RWPE1 (cell line): ENCODE measurements at regions not wholly inside any gene's neighbourhood (a gene's known extent, or its start where the extent isn't known, plus 50 kb on each side); places are given as distances from the start of the nearest gene placed in this dataset.

Experiments used
- CTCF ChIA-PET: fragments of 350-600 bp; sonication (Branson Sonifier 250); formaldehyde crosslinking; extraction: SDS; loops from one replicate; lab custom pipeline; 2021; lab: Yijun Ruan, JAX
- POLR2A ChIA-PET: fragments of 400-600 bp; formaldehyde crosslinking; extraction: SDS; loops from one replicate; lab custom pipeline; 2020; ENCODE audit warnings: antibody characterized with exemption; ENCODE audit not compliant: low non-redundant PET; lab: Yijun Ruan, JAX
- DNase-seq: peaks from one replicate; pipeline ENCODE4 v3.0.0; 2012; ENCODE audit warnings: low spot score
- H3K27ac ChIP-seq: fragments of 450-650 bp; 2 replicates; pipeline ENCODE4 v1.5.1; 2017
- TF ChIP-seq, protein P1 (sequence below): fragments of 450-650 bp; conservative IDR thresholded peaks from 2 replicates; pipeline ENCODE4 v1.5.1; 2017; ENCODE audit warnings: low read depth, mild to moderate bottlenecking

- ChIA-PET POLR2A (interaction anchor here (0.6 kb wide), 1 partner anchor 1803 kb away, joined by 3 read pairs; no protein-coding TSS in a partner anchor), CTCF (interaction anchor here (0.8 kb wide), 1 partner anchor 203 kb away, joined by 3 read pairs; no protein-coding TSS in a partner anchor)
- no peak overlapping the region for H3K27ac ChIP-seq
- no peak for DNase-seq
- TF ChIP-seq, protein P1, sequence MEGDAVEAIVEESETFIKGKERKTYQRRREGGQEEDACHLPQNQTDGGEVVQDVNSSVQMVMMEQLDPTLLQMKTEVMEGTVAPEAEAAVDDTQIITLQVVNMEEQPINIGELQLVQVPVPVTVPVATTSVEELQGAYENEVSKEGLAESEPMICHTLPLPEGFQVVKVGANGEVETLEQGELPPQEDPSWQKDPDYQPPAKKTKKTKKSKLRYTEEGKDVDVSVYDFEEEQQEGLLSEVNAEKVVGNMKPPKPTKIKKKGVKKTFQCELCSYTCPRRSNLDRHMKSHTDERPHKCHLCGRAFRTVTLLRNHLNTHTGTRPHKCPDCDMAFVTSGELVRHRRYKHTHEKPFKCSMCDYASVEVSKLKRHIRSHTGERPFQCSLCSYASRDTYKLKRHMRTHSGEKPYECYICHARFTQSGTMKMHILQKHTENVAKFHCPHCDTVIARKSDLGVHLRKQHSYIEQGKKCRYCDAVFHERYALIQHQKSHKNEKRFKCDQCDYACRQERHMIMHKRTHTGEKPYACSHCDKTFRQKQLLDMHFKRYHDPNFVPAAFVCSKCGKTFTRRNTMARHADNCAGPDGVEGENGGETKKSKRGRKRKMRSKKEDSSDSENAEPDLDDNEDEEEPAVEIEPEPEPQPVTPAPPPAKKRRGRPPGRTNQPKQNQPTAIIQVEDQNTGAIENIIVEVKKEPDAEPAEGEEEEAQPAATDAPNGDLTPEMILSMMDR, result no peak
Observed at GRCh38 chr6:166087852-166088251, 79.8 kb downstream of the TBXT start.

DNA sequence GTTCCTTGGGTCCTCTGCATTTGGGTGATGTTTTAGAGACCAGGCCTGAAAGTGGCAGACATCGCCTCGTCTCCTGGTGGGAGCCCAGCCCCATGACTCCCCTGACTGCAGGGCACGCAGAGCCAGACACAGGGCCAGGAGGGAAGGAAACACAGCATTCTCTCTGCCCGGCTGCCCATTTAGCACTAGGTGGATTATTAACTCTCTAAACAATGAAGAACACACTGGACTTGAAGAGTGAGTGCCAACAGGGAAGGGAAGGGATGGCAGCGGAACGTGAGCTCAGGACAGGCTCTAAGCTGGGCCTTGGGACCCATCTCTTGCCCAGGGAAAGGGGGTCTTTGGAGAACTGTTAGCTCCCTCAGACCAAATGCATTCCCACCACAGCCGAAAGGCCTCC is 80.4 kb downstream of the TBXT start:
- POLR2A ChIA-PET, result no interaction called here

DNA sequence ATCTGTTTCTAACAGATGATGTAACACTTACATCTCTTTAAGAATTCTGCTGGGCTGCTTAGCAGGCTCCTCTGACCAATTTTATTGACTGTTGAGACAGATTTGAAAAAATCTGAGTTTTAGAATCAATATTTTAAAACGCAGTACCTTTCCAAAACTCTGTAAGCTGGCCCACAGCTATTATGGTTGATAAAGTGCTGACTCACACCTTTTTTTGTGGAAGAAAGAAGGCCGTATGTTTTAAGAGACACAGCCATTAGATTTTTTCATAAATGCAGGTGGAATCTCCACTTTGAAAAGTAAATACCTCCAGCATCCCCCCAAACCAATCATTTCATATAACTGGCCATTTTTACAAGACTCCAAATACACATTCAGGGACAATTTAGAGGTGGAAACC is 82.2 kb downstream of the TBXT start:
- POLR2A ChIA-PET, result no interaction called here
- TF ChIP-seq, protein P1, result no peak
- CTCF ChIA-PET, result no interaction called here
- no peak overlapping the region for H3K27ac ChIP-seq
- no peak for DNase-seq

More for the DNA sequence above, 80.4 kb downstream of the TBXT start:
- no peak overlapping the region for H3K27ac ChIP-seq
- DNase-seq, result no peak
- TF ChIP-seq, protein P1, result no peak
- CTCF ChIA-PET, result interaction anchor here (0.8 kb wide), 1 partner anchor 202 kb away, joined by 3 read pairs; no protein-coding TSS in a partner anchor

GRCh38 chr6:166084951-166085350 is 82.7 kb downstream of the TBXT start:
- ChIA-PET POLR2A (no interaction called here), CTCF (no interaction called here)
- TF ChIP-seq, protein P1, result no peak
- no peak overlapping the region for H3K27ac ChIP-seq
- DNase-seq, result no peak

DNA sequence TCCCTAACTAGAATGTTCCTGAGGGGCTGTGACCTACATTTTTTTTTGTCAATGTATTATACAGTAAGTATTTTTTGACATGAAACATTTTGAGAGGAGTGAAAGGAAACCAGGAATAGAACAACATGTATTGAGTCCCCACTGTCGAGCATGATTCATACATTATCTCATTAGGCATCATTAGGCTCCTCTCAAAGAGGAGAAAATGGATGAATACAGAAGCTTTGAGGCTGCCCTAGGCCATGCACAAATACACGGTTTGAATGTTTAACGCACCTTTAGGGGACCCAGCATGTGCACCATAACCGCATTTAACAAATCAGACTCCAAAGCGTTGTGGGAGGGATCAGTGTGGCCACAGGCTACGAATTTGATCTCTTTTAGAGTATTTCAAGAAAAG is 87.8 kb downstream of the TBXT start:
- DNase-seq, result no peak
- H3K27ac ChIP-seq, result no peak overlapping the region
- CTCF ChIA-PET, result no interaction called here
- POLR2A ChIA-PET, result no interaction called here
- TF ChIP-seq, protein P1, result no peak

DNA sequence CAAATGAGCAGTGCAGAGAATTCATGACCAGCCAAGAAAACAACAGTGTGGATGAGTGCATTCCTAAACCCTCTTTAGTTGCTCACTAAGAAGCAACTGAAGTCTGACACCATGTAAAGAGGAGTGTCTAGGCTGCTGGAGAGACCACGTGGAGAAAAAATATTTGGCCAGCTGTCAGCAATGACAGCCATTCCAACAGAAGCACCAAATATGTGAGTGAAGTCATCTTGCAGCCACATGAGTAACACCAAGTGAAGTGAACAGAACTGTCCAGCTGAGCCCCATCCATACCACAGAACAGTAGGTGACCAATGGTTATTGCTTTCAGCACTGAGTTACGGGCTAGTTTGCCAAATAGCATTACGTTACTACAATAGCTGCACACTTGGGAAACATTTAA is 89.4 kb downstream of the TBXT start:
- no peak overlapping the region for H3K27ac ChIP-seq
- TF ChIP-seq, protein P1, result no peak
- no peak for DNase-seq
- ChIA-PET POLR2A (no interaction called here), CTCF (interaction anchor here (0.7 kb wide), 1 partner anchor 216 kb away, joined by 4 read pairs; no protein-coding TSS in a partner anchor)

GRCh38 chr6:166076625-166077024 is 91.0 kb downstream of the TBXT start:
- CTCF ChIA-PET, result interaction anchor here (1.1 kb wide), 1 partner anchor 194 kb away, joined by 3 read pairs; no protein-coding TSS in a partner anchor
- POLR2A ChIA-PET, result no interaction called here
- no peak overlapping the region for H3K27ac ChIP-seq
- TF ChIP-seq, protein P1, result no peak
- DNase-seq, result no peak
